GM12891 (cell line): ENCODE measurements at regions not wholly inside any gene's neighbourhood (a gene's known extent, or its start where the extent isn't known, plus 50 kb on each side); places are given as distances from the start of the nearest gene placed in this dataset.
A peak's percentile ranks its signal among the peaks of the same experiment; 100 is the strongest.
"Not testable (repeated sequence)": the region's sequence is repeated elsewhere in the genome, so short reads cannot be mapped to it uniquely, and the experiment has no call there.

Experiments used
- DNase-seq: peaks from one replicate; pipeline ENCODE4 v3.0.0; 2011; ENCODE audit warnings: low spot score; ENCODE audit not compliant: insufficient read length
- FAIRE-seq: peaks from 2 replicates; lab custom pipeline; 2011; peaks lifted over from hg19 to GRCh38; lab: Jason Lieb, UNC
- PAX5 ChIP-seq: IDR thresholded peaks from 2 replicates; pipeline ENCODE4 v1.6.1; 2011; ENCODE audit warnings: low read length, moderate library complexity, mild to moderate bottlenecking; ENCODE audit not compliant: insufficient read depth, severe bottlenecking
- POLR2A ChIP-seq: IDR thresholded peaks from 2 replicates; pipeline ENCODE4 v1.6.1; 2011; ENCODE audit warnings: low read depth, low read length, control low read depth
- POLR2AphosphoS5 ChIP-seq: IDR thresholded peaks from 2 replicates; pipeline ENCODE4 v1.6.1; 2011; ENCODE audit warnings: low read depth, low read length, control low read depth
- POU2F2 ChIP-seq: IDR thresholded peaks from 2 replicates; pipeline ENCODE4 v1.6.1; 2011; ENCODE audit warnings: low read depth, mild to moderate bottlenecking, control low read depth, low read length, moderate library complexity
- SPI1 ChIP-seq: IDR thresholded peaks from 2 replicates; pipeline ENCODE4 v1.6.1; 2011; ENCODE audit warnings: low read depth, low read length, control low read depth
- TAF1 ChIP-seq: IDR thresholded peaks from 2 replicates; pipeline ENCODE4 v1.6.1; 2011; ENCODE audit warnings: low read depth, low read length, control low read depth

- no peak for FAIRE-seq
These were observed 194.5 kb upstream of the AHR start for GRCh38 chr7:17103984-17104383.

GRCh38 chr7:17104419-17104818 lies 194.0 kb upstream of the AHR start:
- TF ChIP-seq POLR2AphosphoS5 (no peak), POU2F2 (no peak), TAF1 (no peak), POLR2A (no peak), PAX5 (no peak), SPI1 (no peak)
- DNase-seq (no peak), FAIRE-seq (no peak)

More at GRCh38 chr7:17103984-17104383, 194.5 kb upstream of the AHR start:
- DNase-seq = no peak
- TF ChIP-seq PAX5 (no peak), SPI1 (no peak), POLR2AphosphoS5 (no peak), POLR2A (no peak), TAF1 (no peak), POU2F2 (no peak)

DNA sequence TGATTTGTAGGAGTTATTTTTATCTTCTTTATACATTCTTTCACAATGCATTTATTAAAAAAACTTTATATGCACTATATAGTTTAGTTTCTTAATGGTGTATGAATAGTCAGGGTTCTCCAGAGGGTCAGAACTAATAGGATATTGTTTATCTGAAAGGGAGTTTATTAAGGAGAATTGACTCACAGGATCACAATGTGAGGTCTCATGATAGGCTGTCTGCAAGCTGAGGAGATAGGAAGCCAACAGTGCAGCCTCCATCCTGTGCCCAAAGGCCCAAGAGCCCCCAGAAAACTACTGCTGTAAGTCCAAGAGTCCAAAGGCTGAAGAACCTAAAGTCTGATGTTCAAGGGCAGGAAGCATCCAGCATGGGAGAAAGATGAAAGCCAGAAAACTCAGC lies 192.8 kb upstream of the AHR start:
- DNase-seq (no peak), FAIRE-seq (no peak)
- no peak for TF ChIP-seq SPI1
- TF ChIP-seq POU2F2 = no peak
- no peak for TF ChIP-seq PAX5
- no peak for TF ChIP-seq POLR2AphosphoS5
- no peak for TF ChIP-seq TAF1
- TF ChIP-seq POLR2A = no peak

DNA sequence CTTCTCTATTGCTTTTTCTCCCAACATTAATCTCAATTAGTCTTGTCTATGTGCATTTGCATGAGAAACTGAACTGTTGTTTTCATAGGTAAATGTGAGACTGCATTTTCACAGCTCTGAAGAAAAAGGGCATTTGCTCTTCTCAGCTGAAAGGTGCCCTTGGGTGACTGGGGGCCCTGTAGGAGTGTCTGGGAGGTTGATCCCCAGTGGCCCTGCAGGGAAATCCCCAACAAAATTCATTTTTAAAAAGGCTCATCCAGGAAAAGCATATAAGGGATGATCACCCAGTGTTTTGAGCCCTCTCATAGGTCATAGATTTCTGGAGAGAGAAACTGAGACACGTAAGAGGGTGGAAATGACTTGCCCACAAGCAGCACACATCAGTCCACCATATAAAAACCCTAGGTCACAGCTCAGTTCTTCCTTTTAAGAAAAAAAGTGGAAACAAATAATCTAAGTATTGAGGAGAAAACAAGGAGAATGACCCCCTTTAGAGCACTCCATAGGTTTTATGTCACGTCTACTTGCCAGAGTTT lies 190.3 kb upstream of the AHR start:
- no peak for TF ChIP-seq POLR2AphosphoS5
- TF ChIP-seq PAX5 = no peak
- TF ChIP-seq TAF1 = no peak
- no peak for TF ChIP-seq POLR2A
- no peak for TF ChIP-seq POU2F2
- no peak for TF ChIP-seq SPI1
- no peak for DNase-seq
- FAIRE-seq = no peak

DNA sequence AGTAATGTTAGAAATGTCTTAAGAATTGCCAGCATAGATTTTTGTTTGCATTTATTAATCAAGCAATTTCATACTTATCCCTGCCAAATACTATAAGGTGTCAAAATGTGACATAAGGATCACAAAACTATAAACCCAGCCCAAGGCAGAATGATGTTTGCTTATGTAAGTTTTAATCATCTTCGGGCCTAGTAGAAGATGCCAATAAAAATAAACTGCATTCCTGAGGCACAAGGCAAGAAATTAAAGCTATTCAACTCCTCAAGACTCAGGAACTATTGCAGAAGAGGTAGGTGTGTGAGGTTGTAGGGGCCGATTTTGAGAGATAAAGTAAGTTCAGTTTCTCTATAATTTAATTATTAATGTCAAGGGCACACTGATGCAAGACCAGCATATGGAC lies 189.4 kb upstream of the AHR start:
- TF ChIP-seq POU2F2 = no peak
- no peak for TF ChIP-seq PAX5
- no peak for TF ChIP-seq POLR2A
- TF ChIP-seq TAF1 = no peak
- DNase-seq (no peak), FAIRE-seq (no peak)

DNA sequence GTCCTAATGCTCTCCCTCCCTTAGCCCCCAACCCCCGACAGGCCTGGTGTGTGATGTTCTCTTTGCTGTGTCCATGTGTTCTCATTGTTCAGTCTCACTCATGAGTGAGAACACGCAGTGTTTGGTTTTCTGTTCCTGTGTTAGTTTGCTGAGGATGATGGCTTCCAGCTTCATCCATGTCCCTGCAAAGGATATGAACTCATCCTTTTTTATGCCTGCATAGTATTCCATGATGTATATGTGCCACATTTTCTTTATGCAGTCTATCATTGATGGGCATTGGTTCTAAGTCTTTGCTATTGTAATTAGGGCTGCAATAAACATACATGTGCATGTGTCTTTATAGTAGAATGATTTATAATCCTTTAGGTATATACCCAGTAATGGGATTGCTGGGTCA lies 184.7 kb upstream of the AHR start:
- not testable (repeated sequence) for FAIRE-seq, DNase-seq

DNA sequence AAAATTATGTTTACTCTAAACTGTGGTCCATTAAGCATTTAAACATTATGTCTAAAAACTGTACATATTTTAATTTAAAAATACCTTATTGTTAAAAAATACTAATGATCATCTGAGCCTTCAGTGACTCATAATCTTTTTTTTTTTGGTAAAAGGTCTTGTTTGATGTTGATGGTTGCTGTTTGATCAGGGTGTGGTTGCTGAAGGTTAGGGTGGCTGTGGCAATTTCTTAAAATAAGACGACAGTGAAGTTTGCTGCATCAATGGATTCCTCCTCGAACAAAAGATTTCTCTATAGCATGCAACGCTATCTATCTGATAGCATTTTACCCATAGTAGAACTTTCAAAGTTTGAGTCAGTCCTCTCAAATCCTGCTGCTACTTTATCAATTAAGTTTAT lies 180.0 kb upstream of the AHR start:
- no peak for DNase-seq
- TF ChIP-seq POLR2A = no peak
- FAIRE-seq = no peak

- no peak for FAIRE-seq
- TF ChIP-seq PAX5 (no peak), TAF1 (no peak), POLR2A (no peak), POU2F2 (no peak), POLR2AphosphoS5 (no peak), SPI1 (no peak)
- no peak for DNase-seq
These were observed 177.7 kb upstream of the AHR start for GRCh38 chr7:17120756-17121155.

DNA sequence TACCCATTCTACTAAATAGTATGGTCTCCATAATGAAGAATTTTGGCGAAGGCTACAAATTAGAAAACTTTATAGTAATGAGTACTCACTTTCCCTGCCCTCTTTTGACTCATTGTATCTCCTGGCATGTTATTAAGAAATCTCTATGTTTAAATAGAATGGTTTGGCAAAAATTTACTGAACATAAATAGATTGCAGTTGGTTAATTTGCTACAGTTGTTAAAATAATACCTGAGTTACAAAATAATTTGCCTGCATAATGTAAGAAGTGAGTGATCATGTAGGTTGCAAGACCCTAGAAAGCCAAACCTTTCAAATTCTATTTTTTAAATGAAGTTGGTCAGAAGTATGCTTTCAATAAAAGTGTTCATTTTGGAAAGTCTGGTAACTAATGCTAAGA lies 176.8 kb upstream of the AHR start:
- FAIRE-seq (no peak), DNase-seq (no peak)
- no peak for TF ChIP-seq POLR2AphosphoS5
- no peak for TF ChIP-seq POU2F2
- TF ChIP-seq TAF1 = no peak
- TF ChIP-seq POLR2A = no peak
- TF ChIP-seq SPI1 = no peak
- TF ChIP-seq PAX5 = no peak

GRCh38 chr7:17123020-17123419 lies 175.4 kb upstream of the AHR start:
- FAIRE-seq = peak; percentile 89

GRCh38 chr7:17126413-17127268 lies 171.8 kb upstream of the AHR start:
- DNase-seq = no peak
- no peak for TF ChIP-seq SPI1
- TF ChIP-seq POU2F2 = no peak
- TF ChIP-seq TAF1 = no peak
- no peak for TF ChIP-seq POLR2AphosphoS5
- TF ChIP-seq POLR2A = no peak
- no peak for TF ChIP-seq PAX5
- peak; percentile 71 for FAIRE-seq

More at GRCh38 chr7:17123020-17123419, 175.4 kb upstream of the AHR start:
- DNase-seq = no peak
- TF ChIP-seq POLR2AphosphoS5 = no peak
- TF ChIP-seq POLR2A = no peak
- TF ChIP-seq SPI1 = peak; percentile 89
- TF ChIP-seq POU2F2 = no peak
